HG03460 (cell line): ENCODE measurements at regions not wholly inside any gene's neighbourhood (a gene's known extent, or its start where the extent isn't known, plus 50 kb on each side); places are given as distances from the start of the nearest gene placed in this dataset.
"Not testable (repeated sequence)": the region's sequence is repeated elsewhere in the genome, so short reads cannot be mapped to it uniquely, and the experiment has no call there.

Source experiments
- ATAC-seq: cut with Tn5 transposase; IDR thresholded peaks from one replicate; pipeline ENCODE4 v1.9.1; 2021; ENCODE audit not compliant: unreplicated experiment

DNA sequence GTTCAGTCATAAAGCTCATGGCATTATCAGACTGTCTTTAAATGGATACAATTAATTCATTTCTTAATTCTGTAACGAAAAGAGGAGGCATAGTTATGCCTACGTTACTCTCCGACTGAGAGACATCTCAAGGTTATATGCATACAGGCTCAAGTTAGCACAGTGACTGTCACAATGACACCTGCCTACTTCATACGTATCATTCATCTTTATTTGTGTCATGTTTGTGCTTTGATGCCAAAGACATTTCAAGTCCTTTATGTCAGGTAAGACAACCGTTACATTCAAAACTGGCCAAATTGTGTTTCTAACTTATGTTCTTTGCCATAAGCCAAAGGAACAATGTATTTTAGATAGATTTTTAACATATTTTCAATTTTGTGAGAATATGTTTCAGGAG lies 328.8 kb upstream of the NRG3 start:
- no peak for ATAC-seq

DNA sequence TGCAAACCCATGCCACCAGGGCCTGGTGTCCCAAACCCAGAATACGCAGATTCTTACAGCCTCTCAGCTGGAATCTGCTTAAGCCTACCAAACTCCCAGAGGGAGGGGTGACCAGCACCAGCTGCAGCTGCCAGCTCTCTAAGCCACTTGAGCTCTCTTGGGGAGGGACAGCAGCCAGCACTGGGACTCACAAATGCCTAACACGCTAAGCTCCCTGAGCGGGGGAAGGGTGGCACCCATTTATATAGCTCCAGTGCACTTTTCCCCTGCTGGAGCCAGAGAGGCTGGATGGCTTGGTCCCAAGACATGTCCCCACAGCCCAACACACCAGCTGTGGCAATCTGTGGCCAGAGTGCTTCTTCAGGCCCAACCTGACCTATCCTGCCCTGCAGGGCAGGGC lies 326.8 kb upstream of the NRG3 start:
- ATAC-seq, result no peak

DNA sequence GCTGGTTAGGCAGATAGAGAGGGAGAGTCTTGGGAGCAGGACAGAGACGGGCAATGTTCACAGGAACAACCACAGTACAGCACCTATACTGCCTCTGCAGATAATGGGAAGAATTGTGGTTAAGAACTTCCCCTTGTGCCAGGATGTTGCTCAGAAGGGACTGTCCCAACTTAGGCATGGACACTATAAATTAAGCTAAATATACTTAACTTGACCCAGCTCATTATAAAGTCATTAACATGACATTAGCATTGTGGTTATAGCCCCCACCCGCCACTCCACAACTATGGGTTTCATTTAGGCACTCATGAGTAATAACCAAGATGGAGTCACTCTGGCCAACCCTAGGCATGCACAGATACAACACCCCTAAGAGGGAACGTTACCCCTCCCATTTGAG lies 310.9 kb upstream of the NRG3 start:
- no peak for ATAC-seq

DNA sequence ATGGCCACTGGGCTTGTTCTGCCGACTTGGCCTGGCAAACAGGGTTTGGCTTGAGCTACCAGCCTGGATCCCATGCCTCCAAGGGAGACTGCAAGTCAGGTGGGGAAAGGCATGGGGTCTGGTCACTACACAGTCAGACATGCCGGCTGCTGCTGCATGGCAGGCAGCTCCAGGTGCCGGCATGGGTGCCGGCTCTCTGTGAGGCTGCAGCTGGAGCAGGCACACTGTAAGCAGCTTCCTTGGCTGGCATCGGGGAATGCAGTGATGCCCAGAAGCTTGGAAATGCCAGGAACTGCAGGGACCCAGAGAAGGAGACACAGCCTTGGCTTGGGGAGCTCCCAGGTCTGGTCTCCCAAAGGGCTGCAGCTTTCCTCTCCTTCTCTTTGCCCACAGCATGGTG lies 305.5 kb upstream of the NRG3 start:
- ATAC-seq, result no peak

DNA sequence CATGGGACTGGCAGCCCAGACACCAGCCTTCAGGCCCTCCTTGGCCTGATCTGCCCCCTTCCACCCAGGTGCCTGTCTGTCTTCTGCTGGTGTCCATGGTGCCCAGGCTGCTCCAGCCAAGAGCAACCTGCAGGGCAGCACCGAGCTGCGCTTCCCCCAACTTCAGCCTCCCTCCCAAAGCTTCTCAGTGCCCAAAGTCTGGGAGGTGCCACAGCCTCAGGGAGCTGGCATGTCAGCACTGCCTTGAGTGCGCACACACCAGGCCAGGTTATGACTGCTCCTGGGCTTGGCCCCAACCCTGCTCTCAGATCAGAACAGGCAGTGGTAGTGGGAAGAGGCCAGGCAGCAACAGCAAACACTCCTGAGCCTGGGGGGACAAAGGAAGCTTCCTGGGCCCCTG lies 304.6 kb upstream of the NRG3 start:
- no peak for ATAC-seq

DNA sequence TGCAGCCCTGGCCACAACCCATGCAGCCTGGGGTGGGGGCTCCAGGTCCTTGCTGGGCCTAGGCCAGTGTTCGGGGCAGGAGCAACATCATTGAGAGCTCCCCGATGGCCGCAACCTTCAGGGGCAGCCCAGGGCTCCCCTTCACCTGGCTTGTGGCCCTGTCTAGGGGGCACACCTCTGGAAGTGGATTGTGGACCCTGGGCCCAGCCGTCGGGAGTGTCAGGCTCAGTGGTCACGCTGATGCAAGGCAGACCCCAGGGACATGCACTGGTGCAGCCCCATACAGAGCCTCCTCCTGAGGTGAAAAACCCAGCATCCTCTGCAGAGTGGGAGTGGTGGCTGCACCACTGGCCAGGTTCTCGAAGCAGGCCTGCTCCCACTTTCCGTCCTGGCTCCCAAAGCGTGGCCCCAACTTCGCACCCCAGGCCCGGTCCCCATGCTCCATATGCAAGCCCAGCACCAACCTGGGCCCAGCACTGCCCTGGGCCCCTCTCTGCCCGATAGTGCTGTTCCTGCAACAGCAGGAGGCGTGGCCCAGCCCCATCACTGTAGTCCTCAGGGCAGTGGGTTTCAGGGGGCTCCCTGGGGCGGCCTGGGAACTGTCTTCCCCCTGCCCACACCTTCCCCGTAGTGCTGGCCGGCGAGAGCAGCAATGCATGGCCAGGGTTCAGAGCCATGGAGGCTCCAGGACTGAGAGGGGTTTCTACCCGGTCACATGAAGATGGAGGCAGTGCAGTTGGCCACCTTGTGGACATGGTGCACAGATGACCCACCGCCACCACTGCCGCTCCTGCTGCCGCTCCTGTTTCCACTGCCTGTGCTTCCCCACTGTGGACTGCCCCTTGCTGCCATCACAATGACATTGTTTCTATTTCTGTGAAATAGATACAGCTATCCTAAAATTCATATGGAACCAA lies 303.9 kb upstream of the NRG3 start:
- no peak for ATAC-seq

DNA sequence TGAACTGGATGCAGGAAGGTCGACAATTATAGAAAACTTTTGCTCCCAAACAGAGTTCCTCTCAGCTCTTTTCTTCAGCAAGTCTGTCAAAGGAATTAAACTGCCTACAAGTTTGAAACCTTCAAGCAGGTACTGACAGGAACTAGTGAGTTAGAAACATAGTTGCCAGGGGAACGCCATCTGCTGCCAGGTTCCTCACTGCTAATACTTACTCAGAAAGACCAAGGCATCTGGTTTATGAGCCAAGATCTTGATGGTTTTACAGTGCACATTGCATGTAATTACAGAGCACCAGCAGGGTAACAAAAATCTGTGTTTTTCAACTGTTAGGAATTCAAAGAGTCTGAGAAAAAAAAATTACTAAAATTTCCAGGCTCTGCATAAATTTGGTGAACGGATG lies 300.0 kb upstream of the NRG3 start:
- ATAC-seq, result no peak

DNA sequence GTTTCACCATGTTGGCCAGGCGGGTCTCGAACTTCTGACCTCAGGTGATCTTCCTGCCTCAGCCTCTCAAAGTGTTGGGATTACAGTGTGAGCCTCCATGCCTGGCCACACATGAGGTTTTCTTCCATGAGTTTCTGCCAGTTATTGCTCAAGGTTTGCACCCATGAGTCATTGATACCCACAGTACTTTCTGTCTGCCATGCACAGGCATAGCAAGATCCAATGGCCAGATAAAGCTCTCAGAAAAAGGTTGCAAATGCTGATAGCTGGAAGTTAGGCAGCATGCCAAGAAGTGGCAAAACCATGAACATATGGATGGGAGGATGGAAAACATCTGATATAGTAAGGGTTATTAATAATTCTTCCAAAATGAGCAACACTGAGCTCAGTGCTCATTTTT lies 298.7 kb upstream of the NRG3 start:
- ATAC-seq, result no peak

DNA sequence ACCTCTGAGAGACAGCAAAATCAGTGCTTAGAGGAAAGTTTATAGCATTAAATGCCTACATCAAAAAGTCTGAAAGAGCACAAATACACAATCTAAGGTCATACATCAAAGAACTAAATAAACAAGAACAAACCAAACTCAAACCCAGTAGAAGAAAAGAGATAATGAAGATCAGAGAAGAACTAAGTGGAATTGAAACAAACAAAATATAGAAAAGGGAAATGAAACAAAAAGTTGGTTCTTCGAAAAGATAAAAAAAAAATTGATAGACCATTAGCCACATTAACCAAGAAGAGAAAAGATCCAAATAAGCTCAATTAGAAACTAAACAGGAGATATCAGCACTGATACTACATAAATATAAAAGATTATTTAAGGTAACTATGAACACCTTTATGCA lies 280.0 kb upstream of the NRG3 start:
- ATAC-seq, result no peak

DNA sequence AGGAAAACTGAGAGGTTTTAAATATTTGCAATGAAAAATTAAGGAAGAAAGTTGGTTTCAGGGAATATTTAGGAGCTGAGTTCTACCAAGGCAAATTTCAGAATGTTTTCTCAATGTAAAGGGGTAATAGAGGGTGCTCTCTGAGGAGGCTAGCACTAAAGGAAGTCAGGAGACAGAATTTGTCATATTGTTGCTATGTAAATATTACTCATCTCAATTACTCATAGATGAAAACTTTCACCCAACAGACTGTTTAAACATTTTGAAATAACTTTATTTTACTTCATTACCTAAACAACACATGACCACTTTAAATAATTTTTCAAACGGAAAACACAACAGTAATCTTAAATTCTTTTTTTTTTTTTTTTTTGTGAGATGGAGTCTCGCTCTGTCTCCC lies 274.8 kb upstream of the NRG3 start:
- ATAC-seq, result no peak

DNA sequence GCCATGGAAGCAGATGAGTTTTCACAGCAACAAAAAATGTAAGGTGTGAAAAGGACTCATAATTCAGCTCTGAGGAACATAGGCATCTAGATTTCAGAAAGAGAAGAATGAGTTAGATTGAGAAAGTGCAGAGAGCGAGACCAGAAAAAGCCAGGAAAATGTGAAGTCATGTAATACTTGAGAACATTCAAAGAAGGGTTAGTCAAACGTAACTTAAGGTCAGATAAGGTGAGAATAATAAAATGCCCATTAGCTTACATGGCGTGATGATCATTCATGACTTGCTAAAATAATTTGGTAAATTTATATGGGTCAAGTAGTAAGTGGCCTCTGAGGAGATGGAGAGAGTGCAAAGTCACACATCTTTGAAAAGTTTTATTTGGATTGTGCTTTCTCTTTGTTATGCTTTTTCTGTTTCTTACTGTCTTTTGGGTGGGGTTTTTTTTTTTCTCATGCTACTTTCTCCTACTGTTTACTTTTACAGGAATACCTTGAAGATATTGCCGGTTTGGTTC lies 271.8 kb upstream of the NRG3 start:
- ATAC-seq, result no peak

DNA sequence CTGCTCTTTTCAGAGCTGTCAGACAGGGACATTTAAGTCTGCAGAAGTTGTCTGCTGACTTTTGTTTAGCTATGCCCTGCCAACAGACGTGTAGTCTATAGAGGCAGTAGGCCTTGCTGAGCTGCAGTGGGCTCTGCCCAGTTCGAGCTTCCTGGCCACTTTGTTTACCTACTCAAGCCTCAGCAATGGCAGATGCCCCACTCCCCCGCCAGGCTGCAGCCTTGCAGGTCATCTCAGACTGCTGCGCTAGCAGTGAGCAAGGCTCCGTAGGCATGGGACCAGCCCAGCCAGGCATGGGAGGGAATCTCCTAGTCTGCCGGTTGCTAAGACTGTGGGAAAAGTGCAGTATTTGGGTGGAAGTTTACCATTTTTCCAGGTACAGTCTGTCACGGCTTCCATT lies 230.5 kb upstream of the NRG3 start:
- ATAC-seq, result not testable (repeated sequence)

DNA sequence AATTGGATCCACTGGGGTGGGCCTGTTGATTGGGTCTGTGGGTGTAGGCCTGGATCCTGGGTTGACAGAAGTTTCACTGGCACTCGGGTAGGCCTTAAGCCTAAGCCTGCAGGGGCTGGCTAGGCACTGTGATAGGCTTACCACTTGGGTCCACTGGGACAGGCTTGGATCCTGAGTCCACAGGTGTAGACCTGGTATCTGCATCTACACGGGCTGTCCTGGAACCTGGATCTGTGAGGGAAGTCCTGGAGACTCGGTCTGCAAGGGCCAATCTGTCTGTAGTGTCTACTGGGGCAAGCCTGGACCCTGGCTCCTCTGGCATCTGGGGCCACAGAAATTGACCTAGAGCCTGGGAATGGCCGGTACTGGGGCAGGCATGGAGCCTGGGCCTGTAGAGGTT lies 219.0 kb upstream of the NRG3 start:
- ATAC-seq, result no peak

DNA sequence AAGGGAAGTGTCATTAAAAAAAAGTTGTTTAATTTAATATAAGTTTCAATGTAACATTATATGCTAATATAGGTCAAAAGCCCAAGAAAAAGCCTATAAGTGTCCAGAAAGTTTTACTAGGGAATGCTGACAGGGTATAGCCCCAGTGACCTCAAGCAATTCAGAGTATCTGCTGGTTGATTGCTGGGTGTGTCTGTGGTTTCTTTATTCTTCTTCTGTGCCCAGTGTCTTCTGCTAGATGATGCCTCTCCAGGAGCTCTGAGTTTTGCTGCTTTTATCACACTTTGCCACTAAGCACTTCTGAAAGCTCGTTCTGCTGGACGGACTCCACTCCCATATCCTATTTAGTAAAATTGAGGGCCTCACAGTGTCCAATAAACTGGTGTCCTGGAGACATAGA lies 212.2 kb upstream of the NRG3 start:
- no peak for ATAC-seq

DNA sequence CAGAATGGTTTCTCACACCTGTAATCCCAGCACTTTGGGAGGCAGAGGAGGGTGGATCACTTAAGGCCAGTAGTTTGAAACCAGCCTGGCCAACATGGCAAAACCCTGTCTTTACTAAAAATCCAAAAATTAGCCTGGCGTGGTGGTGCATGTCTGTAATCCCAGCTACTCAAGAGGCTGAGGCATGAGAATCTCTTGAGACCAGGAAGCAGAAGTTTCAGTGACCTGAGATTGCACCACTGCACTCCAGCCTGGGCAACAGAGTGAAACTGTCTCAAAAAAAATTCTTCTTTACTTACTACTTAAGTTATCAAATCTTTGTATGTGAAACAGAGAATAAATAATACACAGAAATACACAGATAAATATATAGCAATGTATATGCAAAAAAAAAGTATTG lies 210.2 kb upstream of the NRG3 start:
- not testable (repeated sequence) for ATAC-seq

DNA sequence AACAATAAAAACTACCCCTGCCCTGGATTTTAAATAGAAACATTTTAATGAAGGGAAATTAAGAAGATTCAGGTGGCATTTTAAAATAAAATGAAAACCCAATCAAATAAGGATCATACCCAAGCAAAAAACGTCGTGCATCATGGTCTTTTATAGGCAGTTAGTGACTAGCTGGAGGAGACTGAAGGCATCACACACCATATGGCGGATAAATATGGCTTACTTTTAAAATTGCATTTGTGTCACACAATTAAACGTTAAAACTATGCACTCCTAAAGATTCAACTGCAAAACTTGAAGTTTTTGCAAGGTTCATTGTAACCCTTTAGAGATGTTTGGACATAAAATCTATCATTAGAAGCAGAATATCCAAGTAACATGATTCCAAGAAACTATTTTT lies 200.1 kb upstream of the NRG3 start:
- ATAC-seq, result no peak

DNA sequence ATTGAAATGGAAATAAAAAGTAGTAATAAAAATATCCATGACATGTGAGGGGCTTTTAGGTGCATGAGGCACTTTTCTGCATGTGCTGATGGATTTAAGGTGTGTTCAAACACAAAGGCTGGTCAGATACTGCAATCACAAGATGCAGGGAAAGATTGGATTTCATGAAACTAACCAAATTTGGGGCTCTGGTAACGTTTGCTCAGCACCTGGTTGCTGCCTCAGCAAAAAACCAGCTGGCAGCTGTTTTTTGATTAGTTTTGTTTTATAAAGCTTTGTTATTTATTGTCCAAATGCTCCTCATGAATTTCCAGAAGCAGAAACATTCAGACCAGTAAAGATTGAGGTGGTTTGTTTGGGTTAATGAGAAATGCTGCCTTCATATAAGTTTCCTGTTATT lies 195.7 kb upstream of the NRG3 start:
- no peak for ATAC-seq

DNA sequence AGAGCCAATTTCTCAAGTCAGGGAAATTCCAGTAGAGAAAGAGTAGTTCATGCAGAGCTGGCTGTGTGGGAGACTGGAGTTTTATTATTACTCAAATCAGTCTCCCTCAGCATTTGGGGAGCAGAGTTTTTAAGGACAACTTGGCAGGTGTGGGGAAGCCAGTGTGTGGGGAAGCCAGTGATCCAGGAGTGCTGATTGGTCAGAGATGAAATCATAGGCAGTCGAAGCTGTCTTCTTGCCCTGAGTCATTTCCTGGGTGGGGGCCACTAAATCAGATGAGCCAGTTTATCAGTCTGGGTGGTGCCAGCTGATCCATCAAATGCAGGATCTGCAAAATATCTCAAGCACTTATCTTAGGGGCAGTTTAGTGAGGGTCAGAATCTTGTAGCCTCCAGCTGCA lies 194.6 kb upstream of the NRG3 start:
- no peak for ATAC-seq

DNA sequence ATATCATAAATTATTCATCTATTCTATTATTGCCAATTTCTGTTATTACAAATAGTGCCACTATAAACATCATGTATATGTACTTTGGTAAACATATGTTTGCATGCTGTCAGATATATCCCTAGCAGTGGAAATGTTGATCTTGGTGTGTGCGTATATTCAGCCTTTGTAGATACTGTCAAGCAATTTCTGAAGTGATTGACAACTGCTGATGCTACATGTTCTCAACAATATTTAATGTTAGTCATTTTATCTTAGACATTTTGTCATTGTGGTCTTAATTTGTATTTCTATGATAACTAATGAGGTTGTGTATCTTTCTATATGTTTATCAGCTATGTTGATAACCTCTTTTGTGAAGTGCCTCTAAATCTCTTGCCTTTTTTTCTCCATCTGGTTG lies 186.5 kb upstream of the NRG3 start:
- ATAC-seq, result no peak

DNA sequence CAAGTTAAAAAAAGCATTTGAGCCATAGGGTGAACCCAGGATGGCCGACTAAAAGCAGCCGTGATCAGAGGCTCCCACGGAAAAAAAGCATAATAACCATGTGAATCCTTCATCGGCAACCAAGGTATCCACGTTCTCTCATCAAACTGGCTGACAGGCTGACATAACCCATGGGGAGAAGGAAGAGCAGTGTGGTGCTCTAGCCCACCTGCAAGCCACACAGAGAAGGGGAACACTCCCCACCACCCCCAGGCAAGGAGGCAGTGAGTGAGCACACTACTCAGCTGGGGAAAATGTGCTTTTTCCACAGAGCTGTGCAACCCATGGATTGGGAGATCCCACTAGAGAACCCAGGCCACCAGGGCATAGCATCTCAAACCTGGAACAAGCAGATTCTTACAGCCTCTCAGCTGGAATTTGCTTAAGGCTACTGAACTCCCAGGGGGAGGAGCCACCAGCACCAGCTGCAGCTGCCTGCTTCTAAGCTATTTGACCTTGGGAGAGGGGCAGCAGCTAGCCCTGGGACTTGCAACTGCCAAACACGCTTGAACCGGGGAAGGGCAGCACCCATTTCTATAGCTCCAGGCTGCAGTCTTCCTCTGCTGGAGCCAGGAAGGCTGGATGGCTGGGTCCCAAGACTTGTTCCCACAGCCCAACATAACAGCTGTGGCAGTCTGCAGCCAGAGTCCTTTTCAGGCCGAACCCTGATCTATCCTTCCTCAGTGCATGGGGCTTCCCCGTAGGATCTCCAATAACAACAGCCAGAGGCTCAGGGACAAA lies 178.2 kb upstream of the NRG3 start:
- no peak for ATAC-seq

DNA sequence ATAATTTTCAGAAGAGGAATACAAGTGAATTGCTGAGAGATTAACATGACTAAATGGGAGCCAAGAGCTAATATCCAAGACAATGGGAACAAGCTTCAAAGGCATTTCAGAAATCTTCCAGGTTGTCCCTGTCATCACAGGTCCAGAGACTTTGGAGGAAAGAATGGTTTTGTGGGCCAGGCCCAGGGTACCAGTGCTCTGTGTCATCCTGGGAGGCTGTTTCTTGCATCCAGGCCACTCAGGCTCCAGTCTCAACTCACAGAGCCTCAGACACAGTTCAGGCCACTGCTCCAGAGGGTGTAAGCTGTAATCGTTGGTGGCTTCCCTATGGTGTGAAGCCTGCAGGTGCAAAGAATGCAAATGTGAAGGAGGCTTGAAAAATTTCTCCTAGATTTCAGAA lies 170.4 kb upstream of the NRG3 start:
- no peak for ATAC-seq

DNA sequence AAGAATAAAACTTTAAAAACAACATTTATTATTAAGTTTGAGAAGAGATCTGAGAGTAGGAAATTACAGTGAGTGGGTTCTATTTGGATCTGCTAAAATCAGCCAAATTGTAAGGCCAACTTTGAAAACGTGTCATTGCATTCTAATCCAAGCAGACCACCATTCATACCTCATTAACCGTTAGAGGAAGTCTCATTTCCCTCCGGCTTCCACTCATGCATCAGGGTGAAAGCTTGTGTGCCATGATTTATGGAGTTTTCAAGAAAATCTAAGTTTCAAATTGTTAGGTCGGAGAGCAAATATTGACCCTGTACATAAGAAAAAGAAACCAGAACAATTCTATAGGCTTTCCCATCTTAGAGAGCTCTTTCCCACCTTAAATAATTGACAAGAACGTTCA lies 166.6 kb upstream of the NRG3 start:
- ATAC-seq, result no peak
